OCI-LY7 (cell line): ENCODE measurements at regions not wholly inside any gene's neighbourhood (a gene's known extent, or its start where the extent isn't known, plus 50 kb on each side); places are given as distances from the start of the nearest gene placed in this dataset.

Experiments used
- BruUV-seq: library from RNA; stranded (reverse); fragments of 400-500 nt; replicated peaks from 2 replicates; lab custom pipeline; 2021; lab: Mats Ljungman, UMichigan
- CTCF ChIA-PET: fragments of 300-600 bp; sonication (Branson Sonifier 250); formaldehyde crosslinking; loops from one replicate; lab custom pipeline; 2022; ENCODE audit warnings: antibody characterized with exemption; ENCODE audit not compliant: unreplicated experiment; lab: Charles Lee
- POLR2A ChIA-PET: fragments of 300-600 bp; sonication (Branson Sonifier 250); formaldehyde crosslinking; loops from one replicate; lab custom pipeline; 2022; ENCODE audit warnings: antibody characterized with exemption; lab: Charles Lee
- DNase-seq: peaks from one replicate; pipeline ENCODE4 v3.0.0-alpha.2; 2015; ENCODE audit warnings: low spot score
- H2AFZ ChIP-seq: fragments of 200-600 bp; sonication (generic), shearing (Covaris generic); 2 replicates; pipeline ENCODE4 v1.6.1; 2014; ENCODE audit warnings: mild to moderate bottlenecking, antibody characterized with exemption, low read length, moderate library complexity
- H3K27ac ChIP-seq: fragments of 200-600 bp; sonication (generic); 2 replicates; pipeline ENCODE4 v1.5.1; 2014; ENCODE audit warnings: mixed run types, low read depth, mild to moderate bottlenecking, moderate library complexity, low read length, inconsistent platforms; ENCODE audit not compliant: poor library complexity, severe bottlenecking
- H3K36me3 ChIP-seq: fragments of 200-600 bp; sonication (generic); 2 replicates; pipeline ENCODE4 v1.6.1; 2014; ENCODE audit warnings: mild to moderate bottlenecking, antibody characterized with exemption, low read length, moderate library complexity, mixed read lengths; ENCODE audit not compliant: insufficient read depth
- H3K4me1 ChIP-seq: fragments of 200-600 bp; sonication (generic); 2 replicates; pipeline ENCODE4 v1.5.1; 2014; ENCODE audit warnings: mild to moderate bottlenecking, low read length; ENCODE audit not compliant: insufficient read depth, poor library complexity, severe bottlenecking
- H3K4me2 ChIP-seq: fragments of 200-600 bp; sonication (generic); 2 replicates; pipeline ENCODE4 v1.6.1; 2014; ENCODE audit warnings: mild to moderate bottlenecking, low read length
- H3K4me3 ChIP-seq: fragments of 200-600 bp; sonication (generic); 2 replicates; pipeline ENCODE4 v1.5.1; 2014; ENCODE audit warnings: mild to moderate bottlenecking, low read depth, low read length; ENCODE audit not compliant: poor library complexity, severe bottlenecking
- H3K79me2 ChIP-seq: fragments of 200-600 bp; sonication (generic); 2 replicates; pipeline ENCODE4 v1.6.1; 2016; ENCODE audit warnings: low read depth, mild to moderate bottlenecking, low read length, moderate library complexity, mixed read lengths; ENCODE audit not compliant: insufficient read depth
- H3K9me2 ChIP-seq: fragments of 200-600 bp; sonication (generic); 2 replicates; pipeline ENCODE4 v1.6.1; 2016; ENCODE audit warnings: mild to moderate bottlenecking, low read length, mixed read lengths; ENCODE audit not compliant: insufficient read depth
- H3K9me3 ChIP-seq: fragments of 200-600 bp; sonication (generic); 2 replicates; pipeline ENCODE4 v1.6.1; 2014; ENCODE audit warnings: mild to moderate bottlenecking, mixed run types, low read length, mixed read lengths
- H4K20me1 ChIP-seq: fragments of 200-600 bp; sonication (generic); 2 replicates; pipeline ENCODE4 v1.6.1; 2014; ENCODE audit warnings: mild to moderate bottlenecking, antibody characterized with exemption, low read length, moderate library complexity, mixed read lengths; ENCODE audit not compliant: insufficient read depth
- EZH2phosphoT487 ChIP-seq: fragments of 200-600 bp; sonication (generic); IDR thresholded peaks from 2 replicates; pipeline ENCODE4 v1.6.1; 2018; ENCODE audit warnings: low read depth, borderline replicate concordance, mild to moderate bottlenecking, mixed run types, antibody characterized with exemption, low read length, moderate library complexity, mixed read lengths
- intact Hi-C: fragments of 100-400 bp; cut with micrococcal nuclease; formaldehyde crosslinking; loops from one replicate; pipeline ENCODE4 v1.10.0; 2022; ENCODE audit not compliant: unreplicated experiment
- TF ChIP-seq, protein P1 (sequence below): fragments of 200-600 bp; sonication (generic); conservative IDR thresholded peaks from 2 replicates; pipeline ENCODE4 v1.5.1; 2014; ENCODE audit warnings: mild to moderate bottlenecking, antibody characterized with exemption, low read length, moderate library complexity, mixed read lengths

DNA sequence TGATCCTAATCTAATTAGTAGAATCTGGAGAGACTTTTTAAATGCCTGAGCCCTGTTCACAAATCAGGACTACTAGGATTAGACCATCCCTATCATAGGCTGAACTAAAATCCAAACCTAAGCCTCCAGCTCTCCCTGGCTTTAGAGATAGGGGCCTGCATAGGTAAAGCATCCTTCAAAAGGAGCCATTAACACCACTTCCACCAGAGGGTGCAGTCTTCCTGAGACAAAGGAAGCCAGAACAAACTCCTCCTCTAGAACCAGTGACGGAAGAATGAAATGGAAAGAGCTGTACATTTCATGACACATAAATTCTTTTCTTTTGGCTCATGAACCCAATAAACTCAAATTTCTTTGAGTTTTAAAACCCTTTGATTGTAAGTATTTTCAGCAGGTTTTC is 291.2 kb upstream of the ADGRB3 start:
- peak; percentile 22 for DNase-seq
- intact Hi-C loops: no loop called here
- no TSS peak for BruUV-seq
- Histone ChIP-seq H3K4me1 (no peaks in the 10 kb centered on the region), H3K4me3 (no peak overlapping the region), H3K9me2 (0 out of 2 replicates have a peak, but pooled peaks cover 4% of the 10 kb centered on the region), H3K36me3 (no peaks in the 10 kb centered on the region), H3K4me2 (no peak overlapping the region), H3K9me3 (no peaks in the 10 kb centered on the region), H3K27ac (no peak overlapping the region), H3K79me2 (no peaks in the 10 kb centered on the region), H4K20me1 (no peaks in the 10 kb centered on the region), H2AFZ (no peak overlapping the region)
- CTCF ChIA-PET: no interaction called here
- no peak for TF ChIP-seq EZH2phosphoT487
- TF ChIP-seq, protein P1, sequence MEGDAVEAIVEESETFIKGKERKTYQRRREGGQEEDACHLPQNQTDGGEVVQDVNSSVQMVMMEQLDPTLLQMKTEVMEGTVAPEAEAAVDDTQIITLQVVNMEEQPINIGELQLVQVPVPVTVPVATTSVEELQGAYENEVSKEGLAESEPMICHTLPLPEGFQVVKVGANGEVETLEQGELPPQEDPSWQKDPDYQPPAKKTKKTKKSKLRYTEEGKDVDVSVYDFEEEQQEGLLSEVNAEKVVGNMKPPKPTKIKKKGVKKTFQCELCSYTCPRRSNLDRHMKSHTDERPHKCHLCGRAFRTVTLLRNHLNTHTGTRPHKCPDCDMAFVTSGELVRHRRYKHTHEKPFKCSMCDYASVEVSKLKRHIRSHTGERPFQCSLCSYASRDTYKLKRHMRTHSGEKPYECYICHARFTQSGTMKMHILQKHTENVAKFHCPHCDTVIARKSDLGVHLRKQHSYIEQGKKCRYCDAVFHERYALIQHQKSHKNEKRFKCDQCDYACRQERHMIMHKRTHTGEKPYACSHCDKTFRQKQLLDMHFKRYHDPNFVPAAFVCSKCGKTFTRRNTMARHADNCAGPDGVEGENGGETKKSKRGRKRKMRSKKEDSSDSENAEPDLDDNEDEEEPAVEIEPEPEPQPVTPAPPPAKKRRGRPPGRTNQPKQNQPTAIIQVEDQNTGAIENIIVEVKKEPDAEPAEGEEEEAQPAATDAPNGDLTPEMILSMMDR: peak; percentile 71
- POLR2A ChIA-PET: interaction anchor here (0.6 to 1.2 kb wide), 3 partner anchors 47 to 157 kb away, joined by 3 to 4 read pairs (median 3); no protein-coding TSS in a partner anchor

DNA sequence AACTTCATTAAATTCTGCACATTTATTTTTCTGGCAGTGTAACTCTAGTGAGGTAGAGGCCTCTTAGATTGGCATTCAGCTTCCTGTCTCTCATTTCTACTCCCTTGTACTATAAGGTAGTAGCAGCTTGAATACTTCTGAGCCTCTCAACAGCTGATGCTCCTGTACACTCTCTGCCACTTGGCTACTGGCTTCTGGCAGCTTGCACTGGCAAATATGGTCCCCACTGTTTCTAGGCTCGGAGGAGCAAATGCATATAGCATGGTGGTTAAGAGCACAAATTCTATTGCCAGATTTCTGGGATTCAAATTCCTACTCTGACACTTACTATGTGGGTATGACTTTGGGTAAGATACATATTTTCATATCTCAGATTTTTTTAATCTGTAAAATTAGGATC is 292.8 kb upstream of the ADGRB3 start:
- Histone ChIP-seq H3K79me2 (no peaks in the 10 kb centered on the region), H4K20me1 (no peaks in the 10 kb centered on the region), H3K9me3 (no peaks in the 10 kb centered on the region), H3K9me2 (0 out of 2 replicates have a peak, but pooled peaks cover 4% of the 10 kb centered on the region), H3K4me1 (no peaks in the 10 kb centered on the region), H3K4me3 (no peak overlapping the region), H2AFZ (no peak overlapping the region), H3K4me2 (no peak overlapping the region), H3K36me3 (no peaks in the 10 kb centered on the region), H3K27ac (no peak overlapping the region)
- no TSS peak for BruUV-seq
- no peak for TF ChIP-seq EZH2phosphoT487
- TF ChIP-seq, protein P1: no peak
- intact Hi-C loops: no loop called here
- DNase-seq: no peak
- ChIA-PET CTCF (no interaction called here), POLR2A (no interaction called here)

DNA sequence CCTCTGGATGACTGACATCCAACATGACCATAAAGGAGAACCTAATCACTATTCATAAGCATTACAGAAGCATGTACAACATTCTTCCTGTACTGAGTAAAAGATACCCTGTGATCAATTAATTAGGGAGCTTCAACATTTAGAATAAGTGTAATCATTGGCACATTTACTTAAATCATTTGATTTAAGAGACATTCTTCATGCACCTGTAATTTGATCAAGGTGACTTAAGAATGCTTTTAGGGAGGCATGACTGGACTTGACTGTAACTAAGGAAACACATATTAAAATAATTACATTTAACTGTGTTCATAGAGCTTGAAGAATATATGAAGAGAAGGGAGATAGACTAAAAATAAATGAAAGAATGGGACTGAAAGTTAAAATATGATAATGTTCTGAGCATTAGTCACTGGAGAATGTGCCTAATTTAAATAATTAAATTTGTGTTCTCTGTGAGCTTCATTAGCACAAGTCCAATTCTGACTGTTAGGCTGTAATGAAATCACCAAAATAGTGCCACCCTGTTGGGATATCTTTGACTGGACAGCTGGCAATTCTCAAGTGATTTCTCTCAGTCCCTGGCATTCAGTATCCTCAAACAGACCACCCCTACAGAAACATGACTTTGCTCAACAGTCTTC is 295.5 kb upstream of the ADGRB3 start:
- no peaks in the 10 kb centered on the region for H3K79me2 ChIP-seq
- ChIA-PET CTCF (no interaction called here), POLR2A (no interaction called here)
- intact Hi-C loops: no loop called here
- no peak for TF ChIP-seq EZH2phosphoT487
- no peaks in the 10 kb centered on the region for H3K36me3 ChIP-seq
- no TSS peak for BruUV-seq
- no peaks in the 10 kb centered on the region for H4K20me1 ChIP-seq
- no peaks in the 10 kb centered on the region for H3K9me2 ChIP-seq
- no peak overlapping the region for H3K27ac ChIP-seq
- H3K4me1 ChIP-seq: no peaks in the 10 kb centered on the region
- H3K4me2 ChIP-seq: no peak overlapping the region
- no peak overlapping the region for H3K4me3 ChIP-seq
- H2AFZ ChIP-seq: no peak overlapping the region
- no peaks in the 10 kb centered on the region for H3K9me3 ChIP-seq
- no peak for DNase-seq
